IMR-90 (cell line): ENCODE measurements at regions not wholly inside any gene's neighbourhood (a gene's known extent, or its start where the extent isn't known, plus 50 kb on each side); places are given as distances from the start of the nearest gene placed in this dataset.

Experiments
- ATAC-seq: fragments of 200-7000 bp; cut with Tn5 transposase; 2 replicates; pipeline ENCODE4 v1.9.1; 2020; ENCODE audit warnings: low read depth, mild to moderate bottlenecking, moderate library complexity
- BruUV-seq: library from RNA; stranded (reverse); fragments of 400-500 nt; replicated peaks from 2 replicates; lab custom pipeline; 2021; lab: Mats Ljungman, UMichigan
- CTCF ChIA-PET: fragments of 300-600 bp; formaldehyde crosslinking; extraction: SDS; loops from one replicate; lab custom pipeline; 2021; ENCODE audit warnings: antibody characterized with exemption; lab: Yijun Ruan, JAX
- POLR2A ChIA-PET: fragments of 300-600 bp; sonication (Branson Sonifier 250); formaldehyde crosslinking; loops from one replicate; lab custom pipeline; 2022; ENCODE audit warnings: antibody characterized with exemption; ENCODE audit not compliant: unreplicated experiment; lab: Charles Lee
- DNase-seq: peaks from one replicate; pipeline ENCODE4 v3.0.0; 2013
- H2AFZ ChIP-seq: replicated peaks from 2 replicates; pipeline ENCODE3; 2013; ENCODE audit warnings: low read length, mild to moderate bottlenecking; ENCODE audit not compliant: poor library complexity
- H2AK5ac ChIP-seq: 2 replicates; pipeline ENCODE4 v1.6.1; 2013; ENCODE audit warnings: low read depth, low read length, inconsistent platforms
- H2AK9ac ChIP-seq: replicated peaks from 2 replicates; pipeline ENCODE3; 2013; ENCODE audit warnings: mild to moderate bottlenecking, low read depth, low read length, moderate library complexity; ENCODE audit not compliant: poor library complexity
- H2BK120ac ChIP-seq: 2 replicates; pipeline ENCODE4 v1.6.1; 2013; ENCODE audit warnings: low read depth, low read length, inconsistent platforms
- H2BK15ac ChIP-seq: 3 replicates; pipeline ENCODE4 v1.6.1; 2013; ENCODE audit warnings: low read depth, low read length, inconsistent platforms
- H2BK20ac ChIP-seq: 2 replicates; pipeline ENCODE4 v1.6.1; 2013; ENCODE audit warnings: low read depth, mild to moderate bottlenecking, inconsistent platforms, low read length, moderate library complexity
- H2BK5ac ChIP-seq: 2 replicates; pipeline ENCODE4 v1.6.1; 2013; ENCODE audit warnings: mild to moderate bottlenecking, low read depth, low read length, inconsistent platforms; ENCODE audit not compliant: poor library complexity, severe bottlenecking
- H3K14ac ChIP-seq: replicated peaks from 2 replicates; pipeline ENCODE4 v1.6.1; 2013; ENCODE audit warnings: low read depth, low read length, inconsistent platforms
- H3K18ac ChIP-seq: 2 replicates; pipeline ENCODE4 v1.6.1; 2013; ENCODE audit warnings: low read depth, low read length, control low read depth
- H3K23ac ChIP-seq: 2 replicates; pipeline ENCODE4 v1.6.1; 2013; ENCODE audit warnings: low read depth, low read length, inconsistent platforms
- H3K27ac ChIP-seq: 2 replicates; pipeline ENCODE4 v1.5.1; 2013; ENCODE audit warnings: mild to moderate bottlenecking, control low read depth, low read length; ENCODE audit not compliant: insufficient read depth
- H3K27me3 ChIP-seq: 2 replicates; pipeline ENCODE4 v1.6.1; 2013; ENCODE audit warnings: low read length; ENCODE audit not compliant: control insufficient read depth, insufficient read depth
- H3K36me3 ChIP-seq: 2 replicates; pipeline ENCODE4 v1.6.1; 2013; ENCODE audit warnings: low read length, mixed read lengths; ENCODE audit not compliant: control insufficient read depth, insufficient read depth
- H3K4ac ChIP-seq: 2 replicates; pipeline ENCODE4 v1.6.1; 2013; ENCODE audit warnings: low read depth, low read length, inconsistent platforms
- H3K4me1 ChIP-seq: 2 replicates; pipeline ENCODE4 v1.6.1; 2013; ENCODE audit warnings: low read length, mixed read lengths; ENCODE audit not compliant: control insufficient read depth, insufficient read depth
- H3K4me2 ChIP-seq: 2 replicates; pipeline ENCODE4 v1.6.1; 2013; ENCODE audit warnings: low read depth, mild to moderate bottlenecking, control low read depth, low read length, moderate library complexity
- H3K4me3 ChIP-seq: 2 replicates; pipeline ENCODE4 v1.5.1; 2013; ENCODE audit warnings: low read depth, mild to moderate bottlenecking, control low read depth, low read length, moderate library complexity; ENCODE audit not compliant: insufficient read depth
- H3K56ac ChIP-seq: 2 replicates; pipeline ENCODE4 v1.6.1; 2013; ENCODE audit warnings: low read length, inconsistent platforms; ENCODE audit not compliant: insufficient read depth; ENCODE audit errors: extremely low read depth
- H3K79me1 ChIP-seq, 2 experiments: 2 replicates each; pipeline ENCODE4 v1.6.1; 2013; ENCODE audit warnings: low read length in 2 of 2, inconsistent platforms in 1 of 2, low read depth in 1 of 2
- H3K9ac ChIP-seq: 2 replicates; pipeline ENCODE4 v1.6.1; 2013; ENCODE audit warnings: low read depth, low read length, control low read depth
- H3K9me1 ChIP-seq: 2 replicates; pipeline ENCODE4 v1.6.1; 2013; ENCODE audit warnings: low read length, inconsistent platforms; ENCODE audit not compliant: insufficient read depth
- H3K9me3 ChIP-seq: 2 replicates; pipeline ENCODE4 v1.6.1; 2013; ENCODE audit warnings: low read length; ENCODE audit not compliant: control insufficient read depth, insufficient read depth
- H4K20me1 ChIP-seq: 2 replicates; pipeline ENCODE4 v1.6.1; 2013; ENCODE audit warnings: low read length, inconsistent platforms; ENCODE audit not compliant: insufficient read depth
- H4K5ac ChIP-seq: 2 replicates; pipeline ENCODE4 v1.6.1; 2013; ENCODE audit warnings: mild to moderate bottlenecking, low read depth, low read length, control low read depth
- H4K8ac ChIP-seq, 2 experiments: 2 replicates each; pipeline ENCODE4 v1.6.1; 2013; ENCODE audit warnings: low read depth in 2 of 2, low read length in 2 of 2, control low read depth in 1 of 2, inconsistent platforms in 1 of 2
- H4K91ac ChIP-seq: 2 replicates; pipeline ENCODE4 v1.6.1; 2013; ENCODE audit warnings: low read depth, low read length, inconsistent platforms; ENCODE audit not compliant: insufficient read depth
- CTCF ChIP-seq: conservative IDR thresholded peaks from 2 replicates; pipeline ENCODE4 v1.5.1; 2012; ENCODE audit warnings: mild to moderate bottlenecking, low read depth, low read length, improper control_type of control experiment
- MAFK ChIP-seq: IDR thresholded peaks from 2 replicates; pipeline ENCODE4 v1.6.1; 2012; ENCODE audit warnings: low read depth, low read length, improper control_type of control experiment
- MAZ ChIP-seq: IDR thresholded peaks from 2 replicates; pipeline ENCODE4 v1.6.1; 2012; ENCODE audit warnings: low read depth, mild to moderate bottlenecking, low read length, improper control_type of control experiment, moderate library complexity, borderline replicate concordance
- MXI1 ChIP-seq: IDR thresholded peaks from 2 replicates; pipeline ENCODE4 v1.6.1; 2012; ENCODE audit warnings: low read depth, mild to moderate bottlenecking, low read length, moderate library complexity, borderline replicate concordance
- WGBS, 2 experiments: methylation state at CpG; one replicate each; pipeline versions ENCODE4 v1.1.5 to v1.1.7; 2013; ENCODE audit warnings: missing lambda C conversion rate in 2 of 2; ENCODE audit not compliant: insufficient read length in 1 of 2; ENCODE audit errors: extremely low coverage in 2 of 2; 5-methylcytosine and 5-hydroxymethylcytosine counted together
- dilution Hi-C: fragments of 300-500 bp; cut with HindIII; formaldehyde crosslinking; loops from one replicate; pipeline ENCODE4 v1.14.3; 2018; ENCODE audit warnings: low sequenced_read_pairs; ENCODE audit not compliant: unreplicated experiment
- in situ Hi-C: fragments of 300-500 bp; cut with MboI; formaldehyde crosslinking; loops from 3 replicates; pipeline ENCODE4 v1.14.3; 2019; ENCODE audit warnings: low sequenced_read_pairs, inconsistent platforms, mixed read lengths
- intact Hi-C: fragments of 100-400 bp; cut with micrococcal nuclease; formaldehyde crosslinking; loops from 2 replicates; pipeline ENCODE4 v1.10.0; 2022

- in situ Hi-C loops, result no loop called here
- intact Hi-C loops, result no loop called here
- Histone ChIP-seq H3K18ac (no peak overlapping the region), H3K9me1 (no peaks in the 10 kb centered on the region; the same call in 1 of the 2 replicates), H3K9me3 (no peaks in the 10 kb centered on the region), H2BK20ac (no peak overlapping the region), H3K23ac (no peak overlapping the region), H2BK15ac (no peak overlapping the region), H3K4ac (no peak overlapping the region), H4K5ac (no peak overlapping the region), H4K91ac (no peak overlapping the region), H3K36me3 (no peaks in the 10 kb centered on the region), H2BK5ac (no peak overlapping the region), H3K9ac (no peak overlapping the region), H3K4me1 (no peaks in the 10 kb centered on the region), H2BK120ac (no peak overlapping the region), H3K79me1 (no peaks in the 10 kb centered on the region), H3K27ac (no peak overlapping the region), H3K56ac (no peak overlapping the region), H4K20me1 (no peaks in the 10 kb centered on the region), H3K4me2 (no peak overlapping the region), H2AK9ac (no peak overlapping the region), H3K14ac (no peak overlapping the region), H2AFZ (no peak overlapping the region), H2AK5ac (no peak overlapping the region), H4K8ac (no peak overlapping the region), H3K27me3 (peaks cover 7% of the 10 kb centered on the region), H3K4me3 (no peak overlapping the region)
- WGBS, 2 experiments, result 100% methylated on average over 1 of the region's 9 CpGs; no CpG with 5 or more reads in 1 of the 2 experiments
- POLR2A ChIA-PET, result no interaction called here
- ATAC-seq (no peak), DNase-seq (no peak)
- TF ChIP-seq MXI1 (no peak), CTCF (no peak), MAFK (no peak), MAZ (no peak)
- no TSS peak for BruUV-seq
- dilution Hi-C loops, result no loop called here
- CTCF ChIA-PET, result no interaction called here
These were observed 63.9 kb upstream of the CDYL start for GRCh38 chr6:4712291-4712690.
